ENCODE measurements at regions not wholly inside any gene's neighbourhood (a gene's known extent, or its start where the extent isn't known, plus 50 kb on each side); places are given as distances from the start of the nearest gene placed in this dataset.

DNA sequence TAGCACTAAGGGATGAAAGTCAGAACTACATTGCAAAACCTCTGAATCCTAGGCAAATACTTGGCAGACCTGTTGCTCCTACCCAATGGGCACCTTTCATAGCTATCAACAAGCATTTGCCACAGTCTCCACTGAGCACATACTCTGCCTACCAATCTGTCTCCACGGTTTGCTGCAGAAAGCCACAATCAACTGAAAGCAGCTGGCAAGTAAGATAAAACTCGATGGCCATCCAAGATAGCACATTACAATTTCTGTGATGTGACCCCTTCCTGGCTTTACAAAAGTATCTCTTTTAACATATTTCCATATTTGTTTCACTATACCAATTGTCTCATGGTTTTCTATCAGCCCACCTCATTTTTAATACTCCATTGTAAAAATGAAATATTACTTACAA is 1060.5 kb upstream of the INTU start:
- intact Hi-C loops (cut with micrococcal nuclease; ENCODE audit: unreplicated experiment) = no loop called here
- POLR2A ChIA-PET = no interaction called here
- no peak for FAIRE-seq
- no peak for ATAC-seq
- H2AFZ ChIP-seq (ENCODE audit: low read length) = no peak overlapping the region
- H3K79me2 ChIP-seq (ENCODE audit: insufficient read depth, low read length) = no peaks in the 10 kb centered on the region
- WGBS (ENCODE audit: low lambda C conversion rate) = 0% methylated on average over 2 of the region's 2 CpGs
- in situ Hi-C loops (cut with HindIII; ENCODE audit: extremely low pct_ligation_motif_present, low pct_unique_long_range_greater_than_20kb) = no loop called here
- CTCF ChIA-PET (ENCODE audit: low intra/inter-chr PET ratio, low total read pairs) = no interaction called here
- no peak overlapping the region for H3K4me3 ChIP-seq (replicated peaks in 1 of 3; ENCODE audit: insufficient read depth in 1 of 3, low read depth in 2 of 3, low read length in 3 of 3)
- no peaks in the 10 kb centered on the region for H3K36me3 ChIP-seq (replicated peaks in 1 of 2; ENCODE audit: control insufficient read depth in 1 of 2, insufficient read depth in 2 of 2, low read length in 2 of 2)
- no peak overlapping the region for H3K9ac ChIP-seq (ENCODE audit: insufficient read depth, low read depth, low read length)
- H3K4me2 ChIP-seq (ENCODE audit: low read depth, low read length) = no peak overlapping the region
- no TSS peak for BruUV-seq (replicated peaks)
- H3K9me3 ChIP-seq (ENCODE audit: low read length) = no peaks in the 10 kb centered on the region
- no peaks in the 10 kb centered on the region for H4K20me1 ChIP-seq (ENCODE audit: insufficient read depth, low read length)
- H3K27me3 ChIP-seq (ENCODE audit: control insufficient read depth in 1 of 2, insufficient read depth in 2 of 2, low read length in 2 of 2) = no peaks in the 10 kb centered on the region
- H3K27ac ChIP-seq (ENCODE audit: extremely low read length, insufficient read depth, low read length) = no peak overlapping the region
- TF ChIP-seq SCMH1 (CRISPR knock-in tag; IDR thresholded peaks at IDR 0.05; ENCODE audit: borderline replicate concordance) (no peak), ZFP1 (CRISPR knock-in tag; IDR thresholded peaks at IDR 0.05) (no peak), ZNF234 (CRISPR knock-in tag; conservative IDR thresholded peaks at IDR 0.05) (no peak), PHF20 (CRISPR knock-in tag; IDR thresholded peaks at IDR 0.05) (no peak), HNRNPL (IDR thresholded peaks at IDR 0.05; ENCODE audit: low read depth, low read length) (no peak), NFE2L1 (CRISPR knock-in tag; IDR thresholded peaks at IDR 0.05; ENCODE audit: borderline replicate concordance) (no peak), IKZF1 (IDR thresholded peaks at IDR 0.05) (no peak), NR2C2 (CRISPR knock-in tag; IDR thresholded peaks at IDR 0.05; ENCODE audit: borderline replicate concordance) (no peak), ZNF616 (CRISPR knock-in tag; IDR thresholded peaks at IDR 0.05; ENCODE audit: low read depth) (no peak), SMYD3 (CRISPR knock-in tag; IDR thresholded peaks at IDR 0.05) (no peak)
- TF ChIP-seq, protein P1, sequence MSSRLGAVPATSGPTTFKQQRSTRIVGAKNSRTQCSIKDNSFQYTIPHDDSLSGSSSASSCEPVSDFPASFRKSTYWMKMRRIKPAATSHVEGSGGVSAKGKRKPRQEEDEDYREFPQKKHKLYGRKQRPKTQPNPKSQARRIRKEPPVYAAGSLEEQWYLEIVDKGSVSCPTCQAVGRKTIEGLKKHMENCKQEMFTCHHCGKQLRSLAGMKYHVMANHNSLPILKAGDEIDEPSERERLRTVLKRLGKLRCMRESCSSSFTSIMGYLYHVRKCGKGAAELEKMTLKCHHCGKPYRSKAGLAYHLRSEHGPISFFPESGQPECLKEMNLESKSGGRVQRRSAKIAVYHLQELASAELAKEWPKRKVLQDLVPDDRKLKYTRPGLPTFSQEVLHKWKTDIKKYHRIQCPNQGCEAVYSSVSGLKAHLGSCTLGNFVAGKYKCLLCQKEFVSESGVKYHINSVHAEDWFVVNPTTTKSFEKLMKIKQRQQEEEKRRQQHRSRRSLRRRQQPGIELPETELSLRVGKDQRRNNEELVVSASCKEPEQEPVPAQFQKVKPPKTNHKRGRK (CRISPR knock-in tag; IDR thresholded peaks at IDR 0.05) = no peak
- TF ChIP-seq, protein P2, sequence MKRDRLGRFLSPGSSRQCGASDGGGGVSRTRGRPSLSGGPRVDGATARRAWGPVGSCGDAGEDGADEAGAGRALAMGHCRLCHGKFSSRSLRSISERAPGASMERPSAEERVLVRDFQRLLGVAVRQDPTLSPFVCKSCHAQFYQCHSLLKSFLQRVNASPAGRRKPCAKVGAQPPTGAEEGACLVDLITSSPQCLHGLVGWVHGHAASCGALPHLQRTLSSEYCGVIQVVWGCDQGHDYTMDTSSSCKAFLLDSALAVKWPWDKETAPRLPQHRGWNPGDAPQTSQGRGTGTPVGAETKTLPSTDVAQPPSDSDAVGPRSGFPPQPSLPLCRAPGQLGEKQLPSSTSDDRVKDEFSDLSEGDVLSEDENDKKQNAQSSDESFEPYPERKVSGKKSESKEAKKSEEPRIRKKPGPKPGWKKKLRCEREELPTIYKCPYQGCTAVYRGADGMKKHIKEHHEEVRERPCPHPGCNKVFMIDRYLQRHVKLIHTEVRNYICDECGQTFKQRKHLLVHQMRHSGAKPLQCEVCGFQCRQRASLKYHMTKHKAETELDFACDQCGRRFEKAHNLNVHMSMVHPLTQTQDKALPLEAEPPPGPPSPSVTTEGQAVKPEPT (CRISPR knock-in tag; IDR thresholded peaks at IDR 0.05; ENCODE audit: low read depth) = no peak
- TF ChIP-seq, protein P3, sequence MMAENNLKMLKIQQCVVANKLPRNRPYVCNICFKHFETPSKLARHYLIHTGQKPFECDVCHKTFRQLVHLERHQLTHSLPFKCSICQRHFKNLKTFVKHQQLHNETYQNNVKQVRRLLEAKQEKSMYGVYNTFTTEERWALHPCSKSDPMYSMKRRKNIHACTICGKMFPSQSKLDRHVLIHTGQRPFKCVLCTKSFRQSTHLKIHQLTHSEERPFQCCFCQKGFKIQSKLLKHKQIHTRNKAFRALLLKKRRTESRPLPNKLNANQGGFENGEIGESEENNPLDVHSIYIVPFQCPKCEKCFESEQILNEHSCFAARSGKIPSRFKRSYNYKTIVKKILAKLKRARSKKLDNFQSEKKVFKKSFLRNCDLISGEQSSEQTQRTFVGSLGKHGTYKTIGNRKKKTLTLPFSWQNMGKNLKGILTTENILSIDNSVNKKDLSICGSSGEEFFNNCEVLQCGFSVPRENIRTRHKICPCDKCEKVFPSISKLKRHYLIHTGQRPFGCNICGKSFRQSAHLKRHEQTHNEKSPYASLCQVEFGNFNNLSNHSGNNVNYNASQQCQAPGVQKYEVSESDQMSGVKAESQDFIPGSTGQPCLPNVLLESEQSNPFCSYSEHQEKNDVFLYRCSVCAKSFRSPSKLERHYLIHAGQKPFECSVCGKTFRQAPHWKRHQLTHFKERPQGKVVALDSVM (CRISPR knock-in tag; IDR thresholded peaks at IDR 0.05) = no peak
- TF ChIP-seq, protein P4, sequence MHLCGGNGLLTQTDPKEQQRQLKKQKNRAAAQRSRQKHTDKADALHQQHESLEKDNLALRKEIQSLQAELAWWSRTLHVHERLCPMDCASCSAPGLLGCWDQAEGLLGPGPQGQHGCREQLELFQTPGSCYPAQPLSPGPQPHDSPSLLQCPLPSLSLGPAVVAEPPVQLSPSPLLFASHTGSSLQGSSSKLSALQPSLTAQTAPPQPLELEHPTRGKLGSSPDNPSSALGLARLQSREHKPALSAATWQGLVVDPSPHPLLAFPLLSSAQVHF (CRISPR knock-in tag; IDR thresholded peaks at IDR 0.05) = no peak
- TF ChIP-seq, protein P5, sequence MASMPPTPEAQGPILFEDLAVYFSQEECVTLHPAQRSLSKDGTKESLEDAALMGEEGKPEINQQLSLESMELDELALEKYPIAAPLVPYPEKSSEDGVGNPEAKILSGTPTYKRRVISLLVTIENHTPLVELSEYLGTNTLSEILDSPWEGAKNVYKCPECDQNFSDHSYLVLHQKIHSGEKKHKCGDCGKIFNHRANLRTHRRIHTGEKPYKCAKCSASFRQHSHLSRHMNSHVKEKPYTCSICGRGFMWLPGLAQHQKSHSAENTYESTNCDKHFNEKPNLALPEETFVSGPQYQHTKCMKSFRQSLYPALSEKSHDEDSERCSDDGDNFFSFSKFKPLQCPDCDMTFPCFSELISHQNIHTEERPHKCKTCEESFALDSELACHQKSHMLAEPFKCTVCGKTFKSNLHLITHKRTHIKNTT (CRISPR knock-in tag; IDR thresholded peaks at IDR 0.05) = no peak
- no peaks in the 10 kb centered on the region for H3K4me1 ChIP-seq (ENCODE audit: insufficient read depth, low read length)
- DNase-seq (ENCODE audit: low spot score) = no peak
